HepG2 (cell line): ENCODE measurements at regions not wholly inside any gene's neighbourhood (a gene's known extent, or its start where the extent isn't known, plus 50 kb on each side); places are given as distances from the start of the nearest gene placed in this dataset.

Experiments
- ATAC-seq: fragments of 200-7000 bp; cut with Tn5 transposase; 3 replicates; pipeline ENCODE4 v1.9.1; 2020; ENCODE audit warnings: mild to moderate bottlenecking, moderate library complexity
- BruUV-seq: library from RNA; stranded (reverse); fragments of 400-500 nt; replicated peaks from 2 replicates; lab custom pipeline; 2021; lab: Mats Ljungman, UMichigan
- CTCF ChIA-PET: fragments of 300-600 bp; formaldehyde crosslinking; extraction: SDS; loops from one replicate; lab custom pipeline; 2021; ENCODE audit warnings: low total read pairs, inconsistent platforms, low intra/inter-chr PET ratio; lab: Yijun Ruan, JAX
- POLR2A ChIA-PET: fragments of 350-600 bp; sonication (Branson Sonifier 250); formaldehyde crosslinking; loops from one replicate; lab custom pipeline; 2020; ENCODE audit warnings: antibody characterized with exemption, inconsistent platforms; lab: Yijun Ruan, JAX
- DNase-seq: peaks from one replicate; pipeline ENCODE4 v3.0.0-alpha.2; 2015; ENCODE audit warnings: low spot score
- FAIRE-seq: peaks from 3 replicates; lab custom pipeline; 2011; peaks lifted over from hg19 to GRCh38; lab: Jason Lieb, UNC
- H2AFZ ChIP-seq: one replicate; pipeline ENCODE4 v1.6.1; 2011; ENCODE audit warnings: low read length, inconsistent platforms
- H3K27ac ChIP-seq: fragments of 300-600 bp; 3 replicates; pipeline ENCODE4 v1.8.0; 2011; ENCODE audit warnings: mixed run types, mild to moderate bottlenecking, mixed read lengths, low read length, inconsistent platforms; ENCODE audit not compliant: insufficient read depth; ENCODE audit errors: extremely low read length
- H3K27me3 ChIP-seq, 2 experiments: fragments of 200-600 bp in 1 of 2; 2 replicates in 1 of 2; 3 replicates in 1 of 2; pipeline versions ENCODE4 v1.6.0 to v1.8.0; 2011; ENCODE audit warnings: low read length in 2 of 2, mild to moderate bottlenecking in 2 of 2, moderate library complexity in 2 of 2, inconsistent platforms in 1 of 2; ENCODE audit not compliant: insufficient read depth in 2 of 2, control insufficient read depth in 1 of 2
- H3K36me3 ChIP-seq, 2 experiments: fragments of 200-600 bp in 1 of 2; replicated peaks in 1 of 2; 2 replicates in 1 of 2; 3 replicates in 1 of 2; pipeline versions ENCODE4 v1.5.1 to v1.8.0; 2011; ENCODE audit warnings: low read length in 2 of 2, inconsistent platforms in 1 of 2; ENCODE audit not compliant: insufficient read depth in 2 of 2, control insufficient read depth in 1 of 2
- H3K4me1 ChIP-seq: 2 replicates; pipeline ENCODE4 v1.5.1; 2012; ENCODE audit warnings: low read length, inconsistent platforms; ENCODE audit not compliant: insufficient read depth
- H3K4me2 ChIP-seq: 2 replicates; pipeline ENCODE4 v1.6.0; 2011; ENCODE audit warnings: low read depth, low read length, inconsistent platforms
- H3K4me3 ChIP-seq, 3 experiments: fragments of 200-600 bp in 1 of 3; sonication (generic), shearing (Covaris generic) in 1 of 3; replicated peaks in 1 of 3; 2 replicates each; pipeline ENCODE4 v1.5.1; 2011 to 2016; ENCODE audit warnings: low read length in 3 of 3, inconsistent platforms in 2 of 3, low read depth in 2 of 3, mild to moderate bottlenecking in 2 of 3, control low read depth in 1 of 3, mixed read lengths in 1 of 3; ENCODE audit not compliant: insufficient read depth in 1 of 3
- H3K79me2 ChIP-seq: one replicate; pipeline ENCODE4 v1.6.1; 2011; ENCODE audit warnings: low read length, inconsistent platforms; ENCODE audit not compliant: insufficient read depth
- H3K9ac ChIP-seq: 2 replicates; pipeline ENCODE4 v1.6.0; 2011; ENCODE audit warnings: mild to moderate bottlenecking, low read depth, low read length, inconsistent platforms; ENCODE audit not compliant: insufficient read depth
- H3K9me3 ChIP-seq: 2 replicates; pipeline ENCODE4 v1.5.1; 2012; ENCODE audit warnings: mild to moderate bottlenecking, low read length
- H4K20me1 ChIP-seq: 2 replicates; pipeline ENCODE4 v1.6.0; 2011; ENCODE audit warnings: inconsistent platforms, mild to moderate bottlenecking, low read length, moderate library complexity; ENCODE audit not compliant: insufficient read depth
- REST ChIP-seq, 2 experiments: IDR thresholded peaks; 2 replicates each; pipeline ENCODE4 v1.6.1; 2011 to 2012; ENCODE audit warnings: low read length in 2 of 2, borderline replicate concordance in 1 of 2, low read depth in 1 of 2, mild to moderate bottlenecking in 1 of 2, moderate library complexity in 1 of 2
- whole genome bisulfite sequencing: methylation state at CpG from one replicate; pipeline ENCODE4 v1.1.6; 2017; ENCODE audit warnings: low lambda C conversion rate; 5-methylcytosine and 5-hydroxymethylcytosine counted together
- in situ Hi-C: cut with HindIII; loops from 2 replicates; pipeline ENCODE4 v1.10.0; 2017; ENCODE audit warnings: low pct_unique_long_range_greater_than_20kb; ENCODE audit not compliant: extremely low pct_ligation_motif_present
- intact Hi-C: fragments of 100-400 bp; cut with micrococcal nuclease; formaldehyde crosslinking; loops from one replicate; pipeline ENCODE4 v1.10.0; 2022; ENCODE audit not compliant: unreplicated experiment
- TF ChIP-seq, protein P1 (sequence below): sonication (generic); formaldehyde crosslinking; IDR thresholded peaks from 2 replicates; pipeline ENCODE4 v1.4.0; 2020; ENCODE audit warnings: missing genetic modification reagents

DNA sequence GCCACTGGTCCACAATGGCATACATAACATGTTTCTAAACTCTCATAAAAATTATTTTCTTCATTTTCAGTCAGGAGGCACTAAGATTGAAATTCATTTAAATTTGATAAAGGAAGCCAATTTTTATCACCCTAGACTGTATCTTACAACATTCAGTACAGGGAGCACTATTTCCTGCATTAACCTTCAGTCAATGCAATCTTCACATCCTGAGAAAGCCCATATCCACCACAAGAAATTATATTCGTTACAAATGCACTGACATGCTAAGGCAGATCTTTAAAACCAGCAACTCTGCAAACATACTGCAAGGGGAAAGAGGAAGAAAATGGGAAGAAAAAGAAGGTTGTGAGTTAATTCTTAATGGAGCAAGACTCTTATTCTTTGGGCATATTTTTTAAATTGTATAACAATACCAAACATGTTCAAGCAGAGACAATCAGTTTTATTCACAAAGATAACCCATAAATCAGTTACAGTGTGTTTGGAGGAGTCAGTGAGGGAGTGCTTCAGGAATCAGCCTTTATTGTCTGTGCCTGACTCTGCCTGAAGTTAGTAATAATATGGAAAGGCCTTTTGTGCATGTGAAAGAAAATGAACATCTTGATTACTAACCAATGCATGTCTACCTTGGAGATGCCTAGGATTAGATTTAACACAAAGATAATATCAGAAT is 370.1 kb downstream of the FBXO15 start:
- BruUV-seq = no TSS peak
- WGBS = 0% methylated on average over 1 of the region's 1 CpG
- no peaks in the 10 kb centered on the region for H4K20me1 ChIP-seq
- no peak for FAIRE-seq
- no peaks in the 10 kb centered on the region for H3K9me3 ChIP-seq
- no peak overlapping the region for H3K4me3 ChIP-seq
- ChIA-PET CTCF (no interaction called here), POLR2A (no interaction called here)
- no peak overlapping the region for H3K4me2 ChIP-seq
- no peak overlapping the region for H3K27ac ChIP-seq
- peaks cover 0 to 6% of the 10 kb centered on the region in 2 experiments; a peak in 1 of 5 replicates for H3K27me3 ChIP-seq
- no peaks in the 10 kb centered on the region for H3K79me2 ChIP-seq
- H3K4me1 ChIP-seq = no peaks in the 10 kb centered on the region
- DNase-seq = no peak
- H2AFZ ChIP-seq = no peak overlapping the region
- no peak for ATAC-seq
- intact Hi-C loops = no loop called here
- no peak for TF ChIP-seq REST (IDR thresholded peaks at IDR 0.05; ENCODE audit: borderline replicate concordance in 1 of 2, low read depth in 1 of 2, low read length in 2 of 2)
- TF ChIP-seq, protein P1, sequence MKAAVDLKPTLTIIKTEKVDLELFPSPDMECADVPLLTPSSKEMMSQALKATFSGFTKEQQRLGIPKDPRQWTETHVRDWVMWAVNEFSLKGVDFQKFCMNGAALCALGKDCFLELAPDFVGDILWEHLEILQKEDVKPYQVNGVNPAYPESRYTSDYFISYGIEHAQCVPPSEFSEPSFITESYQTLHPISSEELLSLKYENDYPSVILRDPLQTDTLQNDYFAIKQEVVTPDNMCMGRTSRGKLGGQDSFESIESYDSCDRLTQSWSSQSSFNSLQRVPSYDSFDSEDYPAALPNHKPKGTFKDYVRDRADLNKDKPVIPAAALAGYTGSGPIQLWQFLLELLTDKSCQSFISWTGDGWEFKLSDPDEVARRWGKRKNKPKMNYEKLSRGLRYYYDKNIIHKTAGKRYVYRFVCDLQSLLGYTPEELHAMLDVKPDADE = no peak
- in situ Hi-C loops = no loop called here
- H3K36me3 ChIP-seq = no peaks in the 10 kb centered on the region
- H3K9ac ChIP-seq = no peak overlapping the region
